Middle frontal gyrus (tissue), 1 donor: ENCODE measurements at regions not wholly inside any gene's neighbourhood (a gene's known extent, or its start where the extent isn't known, plus 50 kb on each side); places are given as distances from the start of the nearest gene placed in this dataset.
"Not testable (repeated sequence)": the region's sequence is repeated elsewhere in the genome, so short reads cannot be mapped to it uniquely, and the experiment has no call there.

ENCODE experiments used
- DNase-seq: peaks from one replicate; pipeline ENCODE4 v3.0.0-alpha.2; 2015; ENCODE audit warnings: low spot score; ENCODE audit errors: extremely low spot score

DNA sequence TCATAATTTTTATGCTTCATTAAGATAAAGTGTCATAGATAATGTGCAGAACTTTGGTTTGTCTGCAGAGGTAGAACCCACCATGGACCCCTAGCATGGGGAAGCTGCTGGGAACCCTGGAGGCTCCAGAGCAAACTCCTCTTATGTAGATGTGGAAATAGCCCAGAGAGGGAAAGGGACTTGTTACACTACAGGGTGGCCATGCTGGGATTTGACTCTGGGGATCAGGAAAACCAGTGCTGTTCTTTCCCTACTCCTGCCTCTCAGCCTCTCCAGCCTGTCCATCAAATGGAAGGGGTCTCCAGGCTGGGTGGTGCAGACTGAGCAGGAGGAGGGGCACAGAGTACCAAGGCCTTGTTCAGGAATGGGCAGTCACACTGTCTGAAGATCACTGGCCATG lies 54.2 kb downstream of the MSX1 start:
- no peak for DNase-seq

DNA sequence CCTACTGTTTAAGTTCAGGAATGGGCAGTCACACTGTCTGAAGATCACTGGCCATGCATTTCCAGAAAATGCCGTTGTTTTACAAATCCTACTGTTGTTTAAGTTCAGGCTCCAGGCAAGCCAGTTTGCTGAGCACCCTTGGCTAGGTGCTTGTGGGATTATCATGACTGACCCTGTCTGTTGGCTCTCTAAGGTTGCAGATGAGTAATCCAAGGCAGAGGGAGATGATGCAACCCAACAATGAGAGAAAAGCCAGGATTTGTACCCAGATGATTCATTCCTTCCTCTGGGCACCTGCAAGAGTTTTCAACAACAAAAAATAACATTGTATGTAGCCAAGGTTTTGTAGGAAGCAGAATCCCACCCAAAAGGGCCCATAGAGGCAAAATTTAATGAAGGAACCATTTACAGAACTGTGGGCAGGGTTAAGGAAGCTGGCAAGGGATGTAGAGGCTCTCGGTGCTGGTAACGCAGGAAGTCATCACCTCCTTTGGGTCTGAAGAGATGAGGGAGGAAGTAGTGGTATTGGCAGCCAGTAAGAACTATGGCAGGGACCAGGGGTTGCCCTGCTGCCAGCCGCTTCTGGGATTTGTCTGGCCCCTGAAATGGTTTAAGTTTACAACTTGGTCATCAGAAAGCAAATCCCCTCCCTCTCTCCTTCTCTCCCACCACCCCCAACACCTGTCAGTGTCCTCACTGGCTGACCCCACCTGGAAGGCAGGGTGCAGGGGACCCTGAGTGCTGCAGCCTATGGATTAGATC lies 54.8 kb downstream of the MSX1 start:
- no peak for DNase-seq

DNA sequence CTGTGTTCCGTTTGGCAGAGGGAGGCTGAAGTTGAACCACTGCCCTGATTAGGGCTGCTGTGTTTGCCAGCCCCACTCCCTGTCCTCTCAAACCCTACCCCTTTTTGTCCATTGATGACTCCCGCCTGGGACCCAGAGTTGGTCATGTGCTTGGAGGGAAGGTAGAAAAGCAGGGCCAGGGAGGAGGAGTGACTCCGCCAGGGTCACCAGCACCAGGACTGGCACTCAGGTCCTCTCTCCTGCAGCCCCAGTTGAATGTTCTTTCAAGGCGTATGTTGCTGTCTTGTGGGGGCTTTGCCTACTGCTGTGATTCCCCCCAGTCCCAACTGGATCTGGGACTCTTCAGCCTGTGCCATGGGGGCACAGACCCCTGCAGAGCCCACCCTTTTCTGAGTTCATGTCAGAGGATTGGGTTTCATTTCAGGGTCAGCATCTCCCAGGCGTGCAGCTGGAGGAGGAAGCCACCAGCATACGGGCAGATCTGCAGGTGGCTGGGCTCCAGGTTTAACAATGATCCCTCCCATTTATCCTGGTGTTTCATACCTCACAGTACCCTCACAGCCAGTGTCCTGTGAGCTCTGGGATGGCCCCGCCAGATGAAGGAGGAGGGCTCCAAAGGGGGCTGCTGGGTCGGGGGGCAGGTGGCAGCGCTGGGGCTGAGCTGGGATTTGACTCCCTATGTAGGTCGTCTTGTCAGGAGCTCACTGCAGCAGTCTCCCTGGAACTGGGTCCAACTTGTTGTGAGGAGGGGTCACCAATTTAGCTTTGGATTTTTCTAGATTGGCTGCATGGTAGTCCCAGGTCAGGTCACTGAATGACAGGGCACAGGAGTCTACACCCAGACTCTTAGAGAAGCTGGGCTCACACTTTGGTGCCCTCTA lies 55.7 kb downstream of the MSX1 start:
- DNase-seq = no peak

DNA sequence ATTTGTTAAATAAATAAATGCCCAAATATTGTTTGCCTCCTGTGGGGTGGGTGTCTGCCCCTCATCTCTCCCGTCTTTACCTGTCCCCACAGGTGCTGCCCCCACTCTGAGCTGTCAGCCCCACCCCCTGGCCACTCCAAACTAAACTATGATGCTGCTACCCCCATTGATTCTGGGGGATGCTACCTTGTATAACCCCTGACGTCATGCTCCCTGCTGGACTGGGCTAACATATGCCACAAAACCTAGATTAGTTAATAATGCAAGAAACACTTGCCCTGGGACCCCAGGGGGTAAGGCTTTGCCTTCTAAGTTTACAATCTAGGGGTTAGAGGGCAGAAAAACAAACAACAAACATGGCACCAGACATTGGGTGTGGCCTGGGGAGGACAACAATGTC lies 58.6 kb downstream of the MSX1 start:
- no peak for DNase-seq

DNA sequence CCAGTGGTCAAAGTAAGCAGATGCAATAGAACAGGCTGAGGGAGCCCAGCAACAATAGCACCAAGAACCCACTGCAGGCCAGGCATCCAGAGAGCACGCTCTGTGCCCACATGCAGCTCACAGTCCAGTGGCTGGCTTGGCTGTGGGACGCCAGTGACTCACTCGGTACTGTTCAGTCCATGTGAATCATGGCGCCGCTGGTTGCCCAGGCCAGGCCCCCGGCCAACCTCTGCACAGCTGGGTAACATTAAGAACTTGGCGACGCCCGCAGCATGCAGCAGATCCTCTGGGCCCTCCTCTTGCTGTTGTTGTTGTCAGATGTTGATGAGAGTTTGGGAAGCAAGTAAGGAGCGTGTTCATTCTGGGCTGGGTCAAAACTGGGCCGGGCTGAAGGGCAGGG lies 60.5 kb downstream of the MSX1 start:
- DNase-seq = no peak

DNA sequence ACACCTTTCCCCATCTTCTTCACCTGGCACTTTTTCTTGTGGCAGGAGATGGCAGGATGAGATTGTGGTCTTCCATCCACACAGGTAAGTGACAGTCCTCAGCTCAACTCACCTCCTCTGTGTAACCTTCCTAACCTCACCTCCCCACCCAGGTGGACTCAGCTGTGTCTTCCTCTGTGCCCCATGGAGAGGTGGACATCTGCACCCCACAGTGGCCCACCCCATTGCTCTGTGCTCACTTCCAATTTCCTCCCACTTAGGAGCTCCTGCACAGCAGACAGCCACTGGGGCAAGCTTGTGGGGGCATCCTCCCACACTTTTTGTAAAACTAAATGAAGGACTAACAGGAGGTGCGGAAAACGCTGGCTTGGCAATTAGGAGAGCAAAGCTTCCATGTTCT lies 61.6 kb downstream of the MSX1 start:
- no peak for DNase-seq

DNA sequence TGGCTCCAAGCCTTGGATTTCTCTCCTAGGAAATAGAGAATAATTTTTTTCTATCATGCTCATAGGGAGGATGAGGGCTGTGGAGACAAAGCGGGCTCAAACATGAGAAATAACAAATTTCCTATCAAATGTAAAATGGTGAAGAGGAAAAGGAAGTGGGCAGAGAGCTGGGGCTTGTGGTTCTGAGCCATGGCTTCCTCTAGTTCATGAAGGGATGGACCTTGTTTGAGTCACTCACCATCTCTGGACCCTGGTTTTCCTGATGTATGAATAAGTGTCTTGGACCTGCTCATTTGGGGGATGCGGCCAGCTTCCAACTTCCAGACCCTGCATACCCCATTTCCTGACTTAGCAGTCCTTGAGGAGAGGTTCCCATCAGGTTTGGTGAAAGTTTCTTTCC lies 63.0 kb downstream of the MSX1 start:
- DNase-seq = no peak

DNA sequence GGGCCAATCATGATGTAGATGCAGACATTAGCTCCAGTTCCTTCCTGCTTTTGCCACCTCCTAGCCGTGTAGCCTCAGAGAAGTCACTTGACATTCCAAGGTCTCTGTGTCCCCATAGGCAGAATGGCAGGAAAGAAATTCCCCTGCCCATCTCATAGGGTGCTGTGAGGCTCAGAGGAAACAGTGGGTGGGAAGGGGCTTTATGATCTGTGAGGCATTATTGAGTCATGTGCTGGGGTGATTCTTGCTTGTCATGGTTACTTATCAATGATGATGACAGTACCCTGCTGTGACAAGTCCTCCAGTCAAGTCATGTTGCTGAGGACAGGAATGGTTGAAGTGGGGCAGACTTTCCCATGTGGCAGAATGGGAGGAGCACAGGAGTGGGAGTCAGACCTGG lies 63.7 kb downstream of the MSX1 start:
- DNase-seq = no peak

DNA sequence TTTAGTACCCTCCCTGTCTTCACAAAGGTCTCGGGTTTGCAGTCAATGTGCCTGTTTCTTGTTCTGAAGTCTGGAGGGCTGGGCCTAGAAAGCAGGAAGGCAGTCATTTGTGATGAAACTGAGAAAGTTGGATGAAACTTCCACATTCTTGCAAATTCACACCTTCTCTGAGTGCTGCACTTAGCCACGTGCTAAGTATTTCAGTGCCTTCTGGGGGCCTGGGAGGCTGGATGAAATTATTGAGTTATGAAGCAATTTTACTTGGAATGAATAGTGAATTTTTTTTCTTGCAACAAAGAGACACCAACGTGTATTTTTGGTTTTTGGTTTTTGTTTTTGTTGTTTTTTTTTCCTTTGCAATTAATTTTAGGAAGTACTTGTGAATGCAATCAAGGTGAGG lies 71.2 kb downstream of the MSX1 start:
- DNase-seq = no peak

DNA sequence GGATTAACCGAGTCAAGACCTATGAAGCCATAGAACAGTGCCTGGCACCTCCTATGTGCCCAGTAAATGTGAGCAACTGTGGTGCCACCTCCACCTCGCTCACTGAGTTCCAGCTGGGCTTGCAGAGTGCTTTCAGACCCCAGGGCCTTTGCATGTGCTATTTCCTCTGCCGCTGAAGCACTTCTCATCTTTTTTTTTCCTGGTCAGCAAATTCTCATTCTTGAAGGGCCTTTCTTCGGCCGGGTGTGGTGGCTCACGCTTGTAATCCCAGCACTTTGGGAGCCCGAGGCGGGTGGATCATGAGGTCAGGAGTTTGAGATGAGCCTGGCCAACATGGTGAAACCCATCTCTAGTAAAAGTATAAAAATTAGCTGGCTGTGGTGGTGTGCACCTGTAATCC lies 76.5 kb downstream of the MSX1 start:
- DNase-seq = no peak

DNA sequence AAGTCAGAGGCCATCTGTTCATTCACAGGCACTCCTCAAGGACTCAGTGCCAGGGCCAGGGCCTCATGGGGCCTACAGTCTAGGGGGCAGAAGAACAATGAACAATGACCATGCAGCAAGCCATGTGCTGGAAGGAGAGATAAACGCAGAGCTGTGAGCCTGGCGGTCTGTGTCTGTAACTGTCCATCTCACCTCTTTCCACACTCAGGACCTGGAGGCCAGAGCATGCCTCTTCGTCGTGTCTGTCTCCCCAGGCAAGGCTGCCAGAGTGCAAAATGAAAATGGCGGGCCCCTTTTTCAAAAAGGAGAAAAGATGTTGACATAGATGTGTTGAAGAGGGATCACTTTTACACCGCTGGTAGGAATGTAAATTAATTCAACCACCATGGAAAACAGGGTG lies 78.5 kb downstream of the MSX1 start:
- no peak for DNase-seq

DNA sequence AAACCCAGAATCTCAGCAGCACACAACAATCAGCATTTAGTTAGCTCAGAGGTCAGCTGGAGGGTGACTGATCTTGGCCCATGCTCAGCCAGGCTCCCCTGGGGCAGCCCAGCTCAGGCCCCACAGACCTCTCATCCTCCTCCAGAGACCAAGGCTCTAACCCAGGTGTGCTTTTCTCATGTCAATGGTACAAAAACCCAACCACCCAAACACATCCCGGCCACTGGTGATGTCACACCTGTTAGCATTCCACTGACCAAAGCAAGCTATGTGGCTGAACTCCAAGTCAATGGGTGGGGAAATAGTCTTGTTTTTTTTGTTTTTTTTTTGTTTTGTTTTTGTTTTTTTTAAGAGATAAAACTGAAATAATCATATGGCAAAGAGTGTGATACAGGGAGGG lies 77.5 kb downstream of the CYTL1 start:
- DNase-seq = no peak

DNA sequence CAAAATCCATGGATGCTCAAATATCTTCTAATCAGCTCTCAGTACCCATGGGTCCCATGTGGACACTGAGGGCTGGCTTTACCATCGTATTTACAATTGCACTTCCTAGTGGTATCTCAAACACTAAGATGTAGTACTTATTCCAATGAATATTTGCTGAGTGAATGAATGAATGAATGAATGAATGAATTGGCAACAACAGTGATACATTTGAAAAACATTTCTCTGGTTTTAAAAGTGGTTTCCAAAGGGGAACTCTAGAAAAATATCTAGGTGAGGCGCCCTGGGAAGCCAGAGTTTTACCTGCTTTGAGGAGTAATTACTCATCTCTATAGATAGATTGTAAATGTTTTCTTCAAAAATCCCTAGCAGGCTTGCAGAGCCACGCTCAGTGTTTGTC lies 76.6 kb downstream of the CYTL1 start:
- DNase-seq = no peak

DNA sequence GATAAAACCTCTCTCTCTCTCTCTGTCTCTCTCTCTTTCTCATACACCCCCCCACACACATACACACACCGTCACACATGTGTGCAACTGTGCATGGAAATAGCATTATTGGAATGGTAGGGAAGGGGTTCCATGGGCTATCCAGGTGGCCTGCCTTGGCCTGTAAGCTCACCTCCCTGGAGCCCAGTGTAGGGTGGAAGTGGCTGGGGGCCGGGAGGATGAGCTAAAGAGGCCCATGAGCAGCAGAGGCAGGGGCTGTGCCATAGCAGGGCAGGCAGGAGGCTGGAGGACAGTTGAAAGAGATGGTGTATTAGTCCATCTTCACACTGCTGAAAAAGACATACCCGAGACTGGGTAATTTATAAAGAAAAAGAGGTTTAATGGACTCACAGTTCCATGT lies 74.2 kb downstream of the CYTL1 start:
- DNase-seq = no peak

DNA sequence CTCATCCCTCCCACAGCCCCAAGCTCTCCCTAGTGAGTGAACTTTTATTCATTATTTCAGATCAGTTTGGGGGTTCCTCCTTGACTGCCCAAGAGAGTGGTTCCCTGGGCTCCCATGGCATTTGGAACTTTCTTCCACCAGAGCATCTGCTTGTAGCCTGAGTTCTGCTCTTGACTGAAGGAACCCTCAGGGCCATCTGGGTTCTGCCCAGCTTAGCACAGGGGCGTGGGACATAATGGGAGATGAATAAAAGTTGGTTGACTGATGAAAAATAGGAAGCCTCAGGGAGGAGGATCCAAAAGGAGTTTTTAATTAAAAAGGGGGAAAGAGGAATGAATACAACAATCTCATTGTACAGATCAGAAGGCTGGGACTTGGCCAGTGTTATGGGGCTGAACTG lies 73.4 kb downstream of the CYTL1 start:
- DNase-seq = no peak

DNA sequence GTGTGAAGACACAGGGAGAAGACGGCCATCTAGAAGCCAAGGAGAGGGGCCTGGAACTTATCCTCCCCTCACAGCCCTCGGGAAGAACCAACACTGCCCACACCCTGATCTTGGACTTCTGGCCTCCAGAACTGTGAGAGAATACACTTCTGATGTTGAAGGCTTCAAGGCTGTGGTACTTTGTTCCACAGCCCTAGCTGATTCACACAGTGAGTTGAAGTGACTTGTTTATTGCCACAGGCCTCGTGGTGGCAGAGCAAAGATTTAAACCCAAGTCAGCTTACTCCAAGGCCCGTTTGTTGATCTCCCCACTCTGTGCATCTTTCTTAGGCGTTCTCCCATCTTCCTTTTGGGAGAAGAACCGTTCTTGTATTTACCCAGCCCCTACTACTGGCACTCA lies 72.8 kb downstream of the CYTL1 start:
- DNase-seq = no peak

DNA sequence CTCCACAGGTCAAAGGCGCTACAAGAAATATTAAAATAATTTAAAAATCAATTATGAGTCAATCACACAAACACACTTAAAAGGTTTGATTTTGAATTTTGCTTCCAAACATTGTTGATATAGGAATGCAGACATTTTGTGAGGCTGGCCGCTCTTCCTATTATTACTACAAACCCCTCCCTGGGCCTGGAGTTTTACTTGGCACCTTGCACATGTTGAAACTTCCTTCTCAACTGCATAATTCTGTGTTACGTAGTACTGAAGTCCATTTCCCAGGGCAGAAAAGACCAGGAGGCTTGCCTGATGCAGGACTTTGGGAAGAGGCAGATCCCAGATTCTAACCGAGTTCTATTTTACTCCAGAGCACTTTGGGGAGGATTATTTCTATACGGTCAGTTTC lies 71.5 kb downstream of the CYTL1 start:
- no peak for DNase-seq

DNA sequence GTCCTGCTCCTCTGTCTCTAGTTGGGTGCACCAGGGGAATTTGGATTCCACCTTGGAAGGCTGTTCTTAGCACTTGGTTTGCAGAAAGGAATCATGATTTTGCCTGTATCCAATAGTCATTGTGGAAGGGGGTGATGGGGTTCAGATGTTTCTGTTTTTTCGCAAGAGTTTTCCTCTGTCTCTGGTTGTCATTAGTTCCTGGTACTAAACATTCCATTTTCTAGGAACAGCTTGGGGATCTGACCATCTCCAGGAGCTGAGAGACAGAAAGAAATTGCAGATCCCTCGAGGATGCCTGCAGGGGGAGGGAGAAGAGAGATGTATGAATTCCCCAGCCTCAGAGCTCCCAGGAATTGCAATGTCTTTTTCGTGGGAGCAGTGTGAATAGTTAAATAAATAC lies 70.9 kb downstream of the CYTL1 start:
- DNase-seq = no peak

DNA sequence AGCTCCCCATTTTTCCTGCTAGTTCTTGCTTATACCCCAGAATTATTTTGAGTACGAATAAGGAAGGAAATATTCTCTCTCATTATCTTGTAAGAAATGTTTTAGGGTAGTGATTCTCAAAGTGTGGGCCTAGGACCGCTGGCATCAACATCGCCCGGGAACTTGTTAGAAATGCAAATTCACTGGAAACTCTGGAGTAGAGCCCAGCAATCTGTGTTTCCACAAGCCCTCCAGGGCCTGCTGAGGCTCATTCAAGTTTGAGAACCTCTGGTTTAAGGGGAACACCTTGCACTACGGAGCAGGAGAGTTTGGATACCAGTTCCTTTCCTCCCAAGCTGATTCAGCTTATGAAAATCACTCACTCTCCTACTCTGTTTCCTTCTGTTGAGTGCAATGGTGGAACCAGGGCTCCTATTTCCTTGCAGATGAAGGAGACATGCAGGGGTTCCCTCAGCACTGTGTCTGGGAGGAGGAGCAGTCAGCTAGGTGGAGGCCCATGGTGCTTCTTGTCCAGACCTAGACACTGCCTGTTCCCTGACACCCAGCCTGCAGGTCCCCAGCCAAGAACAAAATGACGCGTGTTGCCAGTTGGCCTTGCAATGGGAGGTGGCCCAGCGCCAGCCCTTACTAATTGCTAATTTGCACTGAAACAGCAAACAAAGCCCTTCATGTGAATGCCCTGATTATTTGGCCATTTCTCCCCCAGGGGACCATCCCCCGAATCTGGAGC lies 68.5 kb downstream of the CYTL1 start:
- peak; percentile 7 for DNase-seq

DNA sequence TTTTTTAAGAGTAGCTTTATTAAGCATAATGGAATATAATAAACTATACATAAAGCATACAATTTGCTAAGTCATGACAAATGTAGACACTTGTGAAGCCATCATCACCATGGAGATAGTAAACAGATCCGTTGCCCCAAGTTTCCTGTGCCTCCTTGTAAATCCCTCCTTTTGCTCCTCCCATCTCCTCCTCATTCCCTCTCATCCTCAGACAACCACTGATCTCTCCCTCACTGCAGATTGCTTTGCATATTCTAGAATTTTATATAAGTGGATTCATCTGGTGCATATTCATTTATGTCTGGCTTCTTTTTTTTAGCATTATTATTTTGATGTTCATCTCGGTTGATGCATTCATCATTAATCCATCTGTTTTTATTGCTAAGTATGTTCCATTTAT lies 67.0 kb downstream of the CYTL1 start:
- no peak for DNase-seq

DNA sequence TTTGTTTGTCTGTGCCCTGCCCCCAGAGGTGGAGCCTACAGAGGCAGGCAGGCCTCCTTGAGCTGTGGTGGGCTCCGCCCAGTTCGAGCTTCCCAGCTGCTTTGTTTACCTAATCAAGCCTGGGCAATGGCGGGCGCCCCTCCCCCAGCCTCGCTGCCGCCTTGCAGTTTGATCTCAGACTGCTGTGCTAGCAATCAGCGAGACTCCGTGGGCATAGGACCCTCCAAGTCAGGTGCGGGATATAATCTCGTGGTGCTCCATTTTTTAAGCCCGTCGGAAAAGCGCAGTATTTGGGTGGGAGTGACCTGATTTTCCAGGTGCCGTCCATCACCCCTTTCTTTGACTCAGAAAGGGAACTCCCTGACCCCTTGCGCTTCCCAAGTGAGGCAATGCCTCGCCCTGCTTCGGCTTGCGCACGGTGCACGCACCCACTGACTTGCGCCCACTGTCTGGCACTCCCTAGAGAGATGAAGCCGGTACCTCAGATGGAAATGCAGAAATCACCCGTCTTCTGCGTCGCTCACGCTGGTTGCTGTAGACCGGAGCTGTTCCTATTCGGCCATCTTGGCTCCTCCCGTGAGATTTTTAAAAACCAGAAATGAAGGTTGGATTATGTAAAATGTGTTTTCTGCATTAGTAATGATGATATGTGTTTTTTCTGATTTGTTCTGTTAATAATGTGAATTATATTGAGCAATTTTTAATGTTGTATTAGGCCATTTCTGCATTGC lies 59.7 kb downstream of the CYTL1 start:
- DNase-seq = not testable (repeated sequence)

DNA sequence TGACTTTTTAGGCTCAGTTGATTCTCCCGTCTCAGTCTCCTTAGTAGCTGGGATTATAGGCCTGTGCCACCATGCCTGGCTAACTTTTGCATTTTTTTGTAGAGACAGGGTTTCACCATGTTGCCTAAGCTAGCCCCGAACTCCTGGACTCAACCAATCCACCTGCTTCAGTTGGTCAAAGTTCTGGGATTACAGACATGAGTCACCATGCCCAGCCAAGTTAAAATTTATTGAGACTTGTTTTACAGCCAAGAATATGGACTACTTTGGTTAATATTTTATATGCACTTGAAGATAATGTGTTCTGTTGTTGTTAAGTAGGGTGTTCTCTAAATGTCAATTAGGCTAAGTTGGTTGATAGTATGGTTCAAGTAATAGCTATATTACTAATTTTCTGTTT lies 58.7 kb downstream of the CYTL1 start:
- DNase-seq = no peak
